A549 (cell line): ENCODE measurements at regions not wholly inside any gene's neighbourhood (a gene's known extent, or its start where the extent isn't known, plus 50 kb on each side); places are given as distances from the start of the nearest gene placed in this dataset.

ENCODE experiments used
- CEBPB ChIP-seq, 2 experiments: fragments of >200 bp in 1 of 2; sonication (Bioruptor Twin) in 1 of 2; formaldehyde crosslinking in 1 of 2; IDR thresholded peaks; 2 replicates each; pipeline ENCODE4 v1.6.1; 2012 to 2016
- EP300 ChIP-seq, 2 experiments: fragments of >200 bp; sonication (Bioruptor Twin); formaldehyde crosslinking; IDR thresholded peaks; 2 replicates in 1 of 2; 3 replicates in 1 of 2; pipeline ENCODE4 v1.6.1; 2016 to 2017
- MYC ChIP-seq: IDR thresholded peaks from 2 replicates; pipeline ENCODE4 v1.6.1; 2012; ENCODE audit warnings: mild to moderate bottlenecking, inconsistent platforms, low read length, improper control_type of control experiment, borderline replicate concordance
- NFE2L2 ChIP-seq: fragments of 150-350 bp; conservative IDR thresholded peaks from 2 replicates; pipeline ENCODE4 v1.6.1; 2014; ENCODE audit warnings: low read length
- POLR2A ChIP-seq: IDR thresholded peaks from 2 replicates; pipeline ENCODE4 v1.6.1; 2012; ENCODE audit warnings: mild to moderate bottlenecking, low read length
- ZC3H11A ChIP-seq: fragments of 450-650 bp; IDR thresholded peaks from 2 replicates; pipeline ENCODE4 v1.6.1; 2014; ENCODE audit warnings: antibody characterized with exemption, mild to moderate bottlenecking
- TF ChIP-seq, protein P1 (sequence below): fragments of >200 bp; sonication (Bioruptor Twin); formaldehyde crosslinking; IDR thresholded peaks from 3 replicates; pipeline ENCODE4 v1.5.1; 2016

DNA sequence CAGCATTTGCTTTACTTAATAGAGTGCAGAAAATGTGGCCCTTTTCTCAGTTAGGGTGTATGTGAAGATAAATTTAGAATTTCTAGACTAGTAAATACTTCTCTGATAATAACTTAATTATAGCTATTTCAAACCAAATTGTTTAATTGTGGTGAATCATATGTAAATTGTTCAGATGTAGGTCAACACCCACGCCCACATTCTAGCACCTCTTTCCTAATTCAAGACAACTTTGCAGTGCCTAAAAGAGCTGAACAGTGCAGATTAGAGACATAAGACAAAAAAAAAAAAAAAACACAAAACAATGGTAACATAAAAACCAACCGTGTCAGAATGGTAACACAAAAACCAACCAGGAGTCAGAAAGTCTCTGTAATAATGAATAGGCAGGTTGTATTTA is 758.3 kb downstream of the USP25 start:
- TF ChIP-seq ZC3H11A (no peak), POLR2A (no peak), MYC (no peak), NFE2L2 (no peak), EP300 (IDR thresholded peaks at IDR 0.05) (no peak), CEBPB (IDR thresholded peaks at IDR 0.05) (no peak)
- TF ChIP-seq, protein P1, sequence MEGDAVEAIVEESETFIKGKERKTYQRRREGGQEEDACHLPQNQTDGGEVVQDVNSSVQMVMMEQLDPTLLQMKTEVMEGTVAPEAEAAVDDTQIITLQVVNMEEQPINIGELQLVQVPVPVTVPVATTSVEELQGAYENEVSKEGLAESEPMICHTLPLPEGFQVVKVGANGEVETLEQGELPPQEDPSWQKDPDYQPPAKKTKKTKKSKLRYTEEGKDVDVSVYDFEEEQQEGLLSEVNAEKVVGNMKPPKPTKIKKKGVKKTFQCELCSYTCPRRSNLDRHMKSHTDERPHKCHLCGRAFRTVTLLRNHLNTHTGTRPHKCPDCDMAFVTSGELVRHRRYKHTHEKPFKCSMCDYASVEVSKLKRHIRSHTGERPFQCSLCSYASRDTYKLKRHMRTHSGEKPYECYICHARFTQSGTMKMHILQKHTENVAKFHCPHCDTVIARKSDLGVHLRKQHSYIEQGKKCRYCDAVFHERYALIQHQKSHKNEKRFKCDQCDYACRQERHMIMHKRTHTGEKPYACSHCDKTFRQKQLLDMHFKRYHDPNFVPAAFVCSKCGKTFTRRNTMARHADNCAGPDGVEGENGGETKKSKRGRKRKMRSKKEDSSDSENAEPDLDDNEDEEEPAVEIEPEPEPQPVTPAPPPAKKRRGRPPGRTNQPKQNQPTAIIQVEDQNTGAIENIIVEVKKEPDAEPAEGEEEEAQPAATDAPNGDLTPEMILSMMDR: no peak
